Stimulated activated CD4-positive, alpha-beta T cell treated with anti-CD3 and anti-CD28 coated beads, Interleukin-2, amount 100 ng/mL, for 48 hours (primary cell): ENCODE measurements at regions not wholly inside any gene's neighbourhood (a gene's known extent, or its start where the extent isn't known, plus 50 kb on each side); places are given as distances from the start of the nearest gene placed in this dataset.

Experiments used
- DNase-seq, 2 donors: peaks; one replicate each; pipeline ENCODE4 v3.0.0-alpha.2; 2020

GRCh38 chr19:28024920-28025319 is 1188.0 kb downstream of the UQCRFS1 start:
- DNase-seq = no peak

- no peak for DNase-seq
Measured at GRCh38 chr19:28023064-28023463, 1189.9 kb downstream of the UQCRFS1 start.

GRCh38 chr19:28022506-28022905 is 1190.4 kb downstream of the UQCRFS1 start:
- DNase-seq = no peak

- no peak for DNase-seq
Measured at GRCh38 chr19:28021259-28022185, 1191.4 kb downstream of the UQCRFS1 start.

GRCh38 chr19:28020619-28021258 is 1192.2 kb downstream of the UQCRFS1 start:
- no peak for DNase-seq

- DNase-seq = no peak
Measured at GRCh38 chr19:28019901-28020300, 1193.0 kb downstream of the UQCRFS1 start.

GRCh38 chr19:28019371-28019770 is 1193.6 kb downstream of the UQCRFS1 start:
- DNase-seq = no peak

GRCh38 chr19:28018499-28018898 is 1194.5 kb downstream of the UQCRFS1 start:
- DNase-seq = no peak

- DNase-seq = no peak
Measured at GRCh38 chr19:28014615-28015405, 1198.1 kb downstream of the UQCRFS1 start.

GRCh38 chr19:28012361-28012760 is 1200.6 kb downstream of the UQCRFS1 start:
- DNase-seq = no peak

- DNase-seq = no peak
Measured at GRCh38 chr19:28010656-28011055, 1202.3 kb downstream of the UQCRFS1 start.

- DNase-seq = no peak
Measured at GRCh38 chr19:28009696-28010095, 1203.3 kb downstream of the UQCRFS1 start.

GRCh38 chr19:28008695-28009094 is 1204.3 kb downstream of the UQCRFS1 start:
- DNase-seq = no peak

GRCh38 chr19:28003543-28003942 is 1209.4 kb downstream of the UQCRFS1 start:
- DNase-seq = no peak

GRCh38 chr19:27997069-27997468 is 1215.9 kb downstream of the UQCRFS1 start:
- DNase-seq = no peak

GRCh38 chr19:27993619-27994570 is 1219.1 kb downstream of the UQCRFS1 start:
- no peak for DNase-seq

- no peak for DNase-seq
Measured at GRCh38 chr19:27986299-27986698, 1226.7 kb downstream of the UQCRFS1 start.

- DNase-seq = no peak
Measured at GRCh38 chr19:27975419-27976005, 1237.4 kb downstream of the UQCRFS1 start.

- DNase-seq = no peak
Measured at GRCh38 chr19:27974082-27974513, 1238.9 kb downstream of the UQCRFS1 start.

GRCh38 chr19:27972291-27973040 is 1240.5 kb downstream of the UQCRFS1 start:
- DNase-seq = no peak

- DNase-seq = no peak
Measured at GRCh38 chr19:27971869-27972268, 1241.1 kb downstream of the UQCRFS1 start.
